ENCODE measurements at regions not wholly inside any gene's neighbourhood (a gene's known extent, or its start where the extent isn't known, plus 50 kb on each side); places are given as distances from the start of the nearest gene placed in this dataset.
A peak's percentile ranks its signal among the peaks of the same experiment; 100 is the strongest.

DNA sequence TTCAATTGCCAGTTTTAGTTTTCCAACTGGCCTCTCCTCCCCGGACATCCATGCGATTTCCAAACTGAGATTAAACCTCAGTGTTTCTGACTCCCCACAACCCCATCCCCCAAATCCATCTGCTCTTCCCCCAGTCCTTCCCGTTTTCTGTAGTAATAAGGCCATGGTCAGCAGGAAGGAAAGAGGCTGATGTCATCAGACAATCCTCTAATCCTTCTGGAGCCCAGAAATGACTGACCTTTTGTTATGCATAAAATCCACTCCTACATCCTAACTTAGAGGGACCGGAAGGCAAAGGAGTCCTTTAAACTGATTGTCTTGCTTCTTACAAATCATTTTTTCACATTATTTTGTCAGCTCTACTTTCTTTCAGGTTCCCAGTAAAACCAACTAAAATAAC is 155.8 kb downstream of the INO80D start:
- TF ChIP-seq, protein P1, sequence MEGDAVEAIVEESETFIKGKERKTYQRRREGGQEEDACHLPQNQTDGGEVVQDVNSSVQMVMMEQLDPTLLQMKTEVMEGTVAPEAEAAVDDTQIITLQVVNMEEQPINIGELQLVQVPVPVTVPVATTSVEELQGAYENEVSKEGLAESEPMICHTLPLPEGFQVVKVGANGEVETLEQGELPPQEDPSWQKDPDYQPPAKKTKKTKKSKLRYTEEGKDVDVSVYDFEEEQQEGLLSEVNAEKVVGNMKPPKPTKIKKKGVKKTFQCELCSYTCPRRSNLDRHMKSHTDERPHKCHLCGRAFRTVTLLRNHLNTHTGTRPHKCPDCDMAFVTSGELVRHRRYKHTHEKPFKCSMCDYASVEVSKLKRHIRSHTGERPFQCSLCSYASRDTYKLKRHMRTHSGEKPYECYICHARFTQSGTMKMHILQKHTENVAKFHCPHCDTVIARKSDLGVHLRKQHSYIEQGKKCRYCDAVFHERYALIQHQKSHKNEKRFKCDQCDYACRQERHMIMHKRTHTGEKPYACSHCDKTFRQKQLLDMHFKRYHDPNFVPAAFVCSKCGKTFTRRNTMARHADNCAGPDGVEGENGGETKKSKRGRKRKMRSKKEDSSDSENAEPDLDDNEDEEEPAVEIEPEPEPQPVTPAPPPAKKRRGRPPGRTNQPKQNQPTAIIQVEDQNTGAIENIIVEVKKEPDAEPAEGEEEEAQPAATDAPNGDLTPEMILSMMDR (IDR thresholded peaks at IDR 0.05) = no peak
- TF ChIP-seq POLR2AphosphoS5 (IDR thresholded peaks at IDR 0.05) (no peak), EP300 (IDR thresholded peaks at IDR 0.05; ENCODE audit: low read depth) (no peak), POLR2A (IDR thresholded peaks at IDR 0.05) (no peak)
- H3K4me1 ChIP-seq = peaks cover 3 to 34% (median 22%) of the 10 kb centered on the region in 4 donors
- H3K4me3 ChIP-seq = no peak overlapping the region
- in situ Hi-C loops (cut with MboI; ENCODE audit: low pct_ligation_motif_present in 1 of 4, low pct_unique_long_range_greater_than_20kb in 1 of 4, low sequenced_read_pairs in 3 of 4) = loop anchor here in 1 of 4 donors (25.0 kb wide), 1 partner anchor 1618 kb away; no protein-coding TSS in a partner anchor
- H3K27ac ChIP-seq = peak overlapping the region in 3 of 4 donors; percentile 55 to 71 (median 68)
- intact Hi-C loops (cut with DNase I; ENCODE audit: low total_unique reads) = no loop called here
- no peak for DNase-seq
- WGBS, 2 donors (ENCODE audit: low coverage in 1 of 2) = 60 to 71% methylated on average over 4 of the region's 4 CpGs
- H3K36me3 ChIP-seq = no peaks in the 10 kb centered on the region
- H3K9me3 ChIP-seq = no peaks in the 10 kb centered on the region
- peaks cover 11% of the 10 kb centered on the region for H3K27me3 ChIP-seq

DNA sequence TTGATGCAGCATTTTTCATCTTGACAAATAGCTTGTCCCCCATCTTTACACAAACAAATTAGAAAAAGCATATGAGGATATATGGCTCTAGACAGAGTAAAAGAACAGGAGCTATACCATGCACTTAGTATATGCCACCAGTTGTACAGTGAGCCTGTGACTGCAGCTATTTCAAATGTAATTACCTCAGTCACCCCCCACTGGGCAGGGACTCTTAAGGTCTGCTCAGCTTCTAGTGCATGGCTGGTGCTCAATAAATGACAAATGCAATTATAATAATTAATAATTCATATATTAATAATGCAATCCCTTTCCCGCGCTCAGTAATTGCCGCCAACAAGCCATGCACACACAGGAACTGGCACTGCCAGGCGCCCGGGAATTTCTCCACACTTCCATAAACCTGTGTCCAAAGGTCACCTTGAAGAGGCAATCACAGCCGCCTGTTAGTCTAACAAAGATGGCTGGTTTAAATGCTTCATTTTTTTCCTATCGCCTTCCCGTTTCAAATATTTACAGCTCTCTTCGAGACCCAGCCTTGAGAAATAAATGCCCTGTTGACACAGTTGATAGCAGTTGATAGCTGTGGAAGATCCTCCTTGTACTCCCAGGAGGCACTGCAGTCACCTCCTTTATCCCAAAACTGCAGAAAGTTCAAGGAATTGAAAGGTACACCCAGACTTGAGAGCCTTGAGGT is 156.6 kb downstream of the INO80D start:
- TF ChIP-seq POLR2A (IDR thresholded peaks at IDR 0.05) (no peak), POLR2AphosphoS5 (IDR thresholded peaks at IDR 0.05) (no peak), EP300 (IDR thresholded peaks at IDR 0.05; ENCODE audit: low read depth) (no peak)
- TF ChIP-seq, protein P1 (IDR thresholded peaks at IDR 0.05) = no peak
- peaks cover 3 to 34% (median 22%) of the 10 kb centered on the region in 4 donors for H3K4me1 ChIP-seq
- H3K36me3 ChIP-seq = no peaks in the 10 kb centered on the region
- no peak overlapping the region for H3K4me3 ChIP-seq
- H3K9me3 ChIP-seq = no peaks in the 10 kb centered on the region
- in situ Hi-C loops (cut with MboI; ENCODE audit: low pct_ligation_motif_present in 1 of 4, low pct_unique_long_range_greater_than_20kb in 1 of 4, low sequenced_read_pairs in 3 of 4) (loop anchor here in 1 of 4 donors (10.0 to 25.0 kb wide), 2 partner anchors 155 to 1617 kb away; no protein-coding TSS in a partner anchor), intact Hi-C loops (cut with DNase I; ENCODE audit: low total_unique reads) (loop anchor here (5.0 kb wide), 1 partner anchor 162 kb away; no protein-coding TSS in a partner anchor)
- H3K27ac ChIP-seq = peak overlapping the region; percentile 55 to 71 (median 67)
- DNase-seq = peak; percentile 75
- 40 to 66% methylated on average over 1 to 9 of the region's 9 CpGs for WGBS, 2 donors (ENCODE audit: low coverage in 1 of 2)
- peaks cover 11% of the 10 kb centered on the region for H3K27me3 ChIP-seq

DNA sequence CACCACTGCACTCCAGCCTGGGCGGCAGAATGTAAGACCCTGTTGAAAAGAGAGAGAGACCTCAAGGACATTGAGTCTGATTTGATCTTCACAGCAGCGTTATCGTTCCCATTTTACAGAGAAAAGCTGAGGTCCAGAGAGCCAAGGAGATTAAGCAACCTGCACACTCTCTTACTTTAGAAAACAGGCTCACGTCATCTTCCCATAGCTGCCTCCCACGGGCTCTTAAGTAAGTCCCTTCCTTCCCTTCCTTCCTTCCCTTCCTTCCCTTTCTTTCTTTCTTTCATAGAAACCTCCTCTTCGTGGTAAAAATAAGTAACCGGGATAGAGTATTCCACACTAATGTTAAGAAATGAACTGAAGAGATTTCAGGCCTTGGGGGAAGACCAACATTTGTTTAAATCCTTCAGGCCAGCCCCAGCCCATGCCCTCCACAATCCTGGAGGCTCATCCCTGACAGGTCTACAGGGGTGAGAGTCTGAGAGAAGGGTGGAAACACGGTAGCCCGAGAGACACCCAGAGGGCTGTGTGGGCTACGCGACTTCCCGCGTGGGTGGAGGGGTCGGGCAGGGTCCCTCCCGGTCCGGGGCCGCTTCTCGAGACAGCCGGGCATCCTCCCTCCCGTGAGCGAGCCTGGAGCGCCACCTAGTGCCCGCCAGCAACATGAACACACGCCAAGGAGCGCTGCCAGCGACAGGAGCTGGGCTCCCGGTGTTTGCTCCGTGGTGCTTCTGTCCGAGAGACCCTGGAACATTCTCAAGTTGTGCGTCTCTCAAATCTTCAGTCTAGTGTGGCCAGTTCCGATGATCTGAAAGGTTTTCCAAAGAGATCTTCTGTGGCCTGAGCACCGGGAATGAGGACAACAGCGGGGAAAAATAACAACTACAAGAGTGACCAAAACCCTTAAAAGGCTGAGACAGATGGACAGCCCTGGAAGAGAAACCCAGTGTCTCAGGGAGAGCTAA is 160.3 kb downstream of the INO80D start:
- TF ChIP-seq, protein P1 (IDR thresholded peaks at IDR 0.05) = peak; percentile 91 to 94 (median 92)
- no peak for TF ChIP-seq POLR2A (IDR thresholded peaks at IDR 0.05)
- peak; percentile 81 for DNase-seq
- peaks cover 11% of the 10 kb centered on the region for H3K27me3 ChIP-seq
- H3K4me1 ChIP-seq = peaks cover 3 to 27% (median 19%) of the 10 kb centered on the region in 4 donors
- H3K4me3 ChIP-seq = peak overlapping the region in 2 of 4 donors; percentile 3 to 16
- peak overlapping the region in 2 of 4 donors; percentile 7 to 14 for H3K27ac ChIP-seq
- intact Hi-C loops (cut with DNase I; ENCODE audit: low total_unique reads) (loop anchor here (5.0 kb wide), 1 partner anchor 158 kb away; no protein-coding TSS in a partner anchor), in situ Hi-C loops (cut with MboI; ENCODE audit: low pct_ligation_motif_present in 1 of 4, low pct_unique_long_range_greater_than_20kb in 1 of 4, low sequenced_read_pairs in 3 of 4) (loop anchor here in 1 of 4 donors (10.0 to 25.0 kb wide), 2 partner anchors 151 to 1613 kb away; no protein-coding TSS in a partner anchor)
- 18 to 38% methylated on average over 10 to 28 of the region's 33 CpGs for WGBS, 2 donors (ENCODE audit: low coverage in 1 of 2)
- H3K9me3 ChIP-seq = no peaks in the 10 kb centered on the region
- H3K36me3 ChIP-seq = no peaks in the 10 kb centered on the region

DNA sequence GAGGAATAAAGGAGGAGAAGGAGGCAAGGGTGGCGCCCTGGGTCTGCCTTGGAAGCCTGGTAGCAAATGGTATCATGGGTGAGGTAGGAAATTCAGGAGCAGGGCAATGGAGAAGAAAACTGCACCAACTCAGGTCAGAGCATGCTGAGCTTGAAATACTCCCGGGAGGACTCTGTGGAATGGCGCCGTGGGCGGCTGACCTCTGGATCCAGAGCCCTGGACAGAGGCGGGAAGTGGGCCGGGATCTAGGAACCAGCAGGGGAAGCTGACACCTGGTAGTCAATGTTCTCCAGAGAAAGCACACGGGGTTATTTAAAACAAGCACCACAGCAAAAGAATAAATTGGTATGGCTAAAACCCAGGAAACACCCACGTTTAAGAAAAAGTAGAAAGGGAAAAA is 161.3 kb downstream of the INO80D start:
- 83 to 87% methylated on average over 6 to 9 of the region's 9 CpGs for WGBS, 2 donors (ENCODE audit: low coverage in 1 of 2)
- Histone ChIP-seq H3K27ac (no peak overlapping the region), H3K36me3 (no peaks in the 10 kb centered on the region), H3K9me3 (no peaks in the 10 kb centered on the region), H3K4me1 (peaks cover 0 to 20% (median 13%) of the 10 kb centered on the region in 4 donors), H3K4me3 (no peak overlapping the region), H3K27me3 (peaks cover 11% of the 10 kb centered on the region)
- DNase-seq = no peak
- intact Hi-C loops (cut with DNase I; ENCODE audit: low total_unique reads) = loop anchor here (5.0 kb wide), 1 partner anchor 157 kb away; no protein-coding TSS in a partner anchor
- TF ChIP-seq EP300 (IDR thresholded peaks at IDR 0.05; ENCODE audit: low read depth) = no peak
- no peak for TF ChIP-seq POLR2AphosphoS5 (IDR thresholded peaks at IDR 0.05)
- TF ChIP-seq, protein P1 (IDR thresholded peaks at IDR 0.05) = no peak
- TF ChIP-seq POLR2A (IDR thresholded peaks at IDR 0.05) = no peak
- in situ Hi-C loops (cut with MboI; ENCODE audit: low pct_ligation_motif_present in 1 of 4, low pct_unique_long_range_greater_than_20kb in 1 of 4, low sequenced_read_pairs in 3 of 4) = loop anchor here in 1 of 4 donors (10.0 to 25.0 kb wide), 2 partner anchors 150 to 1612 kb away; no protein-coding TSS in a partner anchor

Measured in transverse colon (tissue), 4 donors.